ENCODE measurements at regions not wholly inside any gene's neighbourhood (a gene's known extent, or its start where the extent isn't known, plus 50 kb on each side); places are given as distances from the start of the nearest gene placed in this dataset.

DNA sequence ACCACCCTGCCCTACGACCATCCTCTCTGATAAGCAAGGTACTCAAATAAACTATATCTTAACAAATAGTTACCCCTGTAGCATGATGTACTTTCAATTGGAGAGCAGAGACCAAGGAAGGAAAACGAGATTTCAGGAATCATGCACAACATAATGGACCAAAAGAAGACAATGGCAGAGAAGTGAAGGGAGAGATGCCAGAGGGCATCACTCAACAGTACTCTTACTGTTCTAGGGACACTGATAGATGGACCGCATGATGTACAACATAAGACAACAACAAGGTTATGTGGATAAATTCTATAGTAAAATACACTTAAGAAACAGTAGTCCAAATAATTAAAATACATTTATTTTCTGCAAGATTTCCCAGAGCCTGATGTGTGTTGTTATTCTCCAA, 77.5 kb upstream of the IFNG-AS1 start:
- DNase-seq, result no peak

DNA sequence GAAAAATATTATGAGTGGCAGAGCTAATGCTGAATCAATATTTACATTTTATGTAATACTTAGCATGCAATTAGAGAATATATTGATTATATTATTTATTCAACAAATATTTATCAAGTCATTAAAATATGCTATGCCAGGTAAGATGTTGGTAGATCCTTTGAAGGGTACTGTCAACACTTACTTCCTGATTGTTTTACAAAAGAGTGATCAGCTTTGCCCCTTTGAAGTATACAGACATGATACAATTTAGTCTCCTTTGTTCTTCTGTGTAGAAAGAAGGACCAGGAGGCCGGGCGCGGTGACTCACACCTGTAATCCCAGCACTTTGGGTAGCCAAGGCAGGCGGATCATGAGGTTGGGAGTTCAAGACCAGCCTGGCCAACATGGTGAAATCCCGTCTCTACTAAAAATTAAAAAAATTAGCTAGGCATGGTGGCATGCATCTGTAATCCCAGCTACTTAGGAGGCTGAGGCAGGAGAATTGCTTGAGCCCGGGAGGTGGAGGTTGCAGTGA, 73.9 kb upstream of the IFNG-AS1 start:
- peak; percentile 23 for DNase-seq

DNA sequence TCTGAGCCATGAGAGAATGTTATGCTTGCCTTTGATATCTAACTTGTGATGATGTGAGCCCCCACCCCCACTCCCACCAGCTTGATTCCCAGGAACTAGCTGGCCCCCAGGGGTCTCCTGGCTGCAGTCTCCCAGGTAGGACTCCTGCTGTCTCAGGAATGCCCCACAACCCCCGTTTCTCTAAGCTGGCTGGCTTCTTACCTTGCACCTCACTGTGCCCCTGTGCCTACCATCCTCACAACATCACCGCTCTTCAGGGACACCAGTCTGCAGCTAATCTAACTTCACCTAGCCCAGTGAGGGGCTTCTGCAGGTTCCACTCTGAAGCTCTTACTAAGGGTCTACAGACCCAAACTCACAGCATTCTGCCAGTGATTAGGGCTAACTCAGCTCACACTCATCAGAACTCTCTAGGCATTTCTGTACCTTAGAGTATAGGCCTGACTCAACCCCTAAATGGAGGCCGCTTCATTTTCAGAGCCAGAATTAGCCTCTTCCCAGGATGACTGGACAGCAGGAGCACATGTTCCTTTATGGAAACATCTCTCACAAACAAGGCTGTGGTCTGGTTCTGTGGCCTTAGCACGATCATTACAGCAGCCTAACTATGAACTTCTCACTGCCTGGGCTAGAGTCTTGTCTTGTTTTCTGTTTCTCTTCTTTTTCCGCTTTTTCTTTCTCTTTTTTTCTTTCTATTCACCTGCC, 72.8 kb upstream of the IFNG-AS1 start:
- no peak for DNase-seq

DNA sequence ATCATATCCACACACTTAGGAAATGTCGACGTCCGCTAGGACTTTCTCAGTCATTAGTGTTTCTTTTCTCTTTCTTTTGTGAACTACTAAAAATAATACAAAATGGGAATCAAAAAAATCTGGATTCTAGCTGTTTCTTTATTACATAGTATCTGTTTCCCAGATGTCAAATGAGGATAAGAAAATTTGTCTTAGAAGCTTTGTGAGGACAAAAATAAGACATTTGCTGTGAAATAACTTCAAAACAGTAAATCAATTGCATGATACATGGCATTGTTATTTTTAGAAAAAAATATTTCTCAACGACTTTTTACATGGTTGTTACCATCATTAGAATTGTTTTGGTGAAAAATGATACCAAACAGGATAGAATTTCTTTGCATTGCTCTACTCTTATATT, 71.4 kb upstream of the IFNG-AS1 start:
- DNase-seq, result no peak

DNA sequence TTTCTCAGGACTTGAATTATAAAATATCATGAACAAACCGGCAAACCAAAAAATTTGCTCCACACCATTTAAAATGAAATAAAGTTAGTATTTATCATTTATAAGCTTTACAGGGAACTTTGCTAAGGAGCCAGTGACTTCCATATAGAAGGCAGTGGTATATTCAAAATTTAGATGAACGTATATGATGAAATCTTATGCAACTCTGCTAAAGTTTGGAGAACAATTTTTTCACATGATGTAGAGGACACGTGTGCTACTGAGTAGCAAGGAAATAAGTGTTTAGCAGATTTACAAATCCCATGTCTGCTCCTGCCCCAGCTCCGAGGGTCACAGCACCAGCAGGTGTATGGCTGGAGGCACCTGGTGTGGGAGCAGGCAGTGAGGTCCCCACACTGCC, 70.8 kb upstream of the IFNG-AS1 start:
- DNase-seq, result no peak

DNA sequence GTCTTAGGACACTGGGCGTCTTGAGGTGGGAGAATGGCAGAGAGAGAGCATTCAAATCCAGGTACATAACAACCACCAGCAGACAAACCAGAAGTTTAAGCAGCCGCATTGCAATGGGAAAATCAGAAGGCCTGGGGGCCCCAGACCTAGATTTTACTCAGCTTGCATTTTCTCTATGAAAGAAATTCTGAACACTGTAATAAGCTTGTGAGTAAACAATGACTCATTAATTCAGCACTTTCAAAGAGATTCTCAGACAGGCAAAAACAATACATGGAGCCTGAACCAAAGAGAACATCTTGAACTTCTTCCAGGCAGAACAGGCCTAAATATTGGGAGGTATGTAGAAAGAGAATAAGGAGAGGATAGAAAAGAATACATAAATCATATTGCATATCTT, 69.8 kb upstream of the IFNG-AS1 start:
- no peak for DNase-seq

DNA sequence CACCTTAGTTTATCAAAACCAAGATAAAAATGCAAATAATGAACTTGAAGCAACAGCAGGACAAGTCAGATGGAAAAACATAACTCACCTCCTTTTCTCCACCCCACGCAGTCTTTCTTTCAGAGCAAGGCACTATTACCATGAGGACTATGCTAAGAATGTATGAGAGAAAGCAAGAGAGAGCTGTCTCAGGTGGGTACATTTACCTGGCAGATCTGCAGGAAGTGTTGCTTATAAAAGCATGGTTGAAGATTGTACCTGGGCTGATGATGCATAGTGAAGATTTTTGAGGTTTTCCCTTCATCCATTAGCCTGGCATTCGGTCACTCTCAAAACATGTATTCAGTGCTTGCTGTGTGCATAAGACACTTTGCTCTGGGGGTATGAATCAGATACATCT, 68.8 kb upstream of the IFNG-AS1 start:
- no peak for DNase-seq

DNA sequence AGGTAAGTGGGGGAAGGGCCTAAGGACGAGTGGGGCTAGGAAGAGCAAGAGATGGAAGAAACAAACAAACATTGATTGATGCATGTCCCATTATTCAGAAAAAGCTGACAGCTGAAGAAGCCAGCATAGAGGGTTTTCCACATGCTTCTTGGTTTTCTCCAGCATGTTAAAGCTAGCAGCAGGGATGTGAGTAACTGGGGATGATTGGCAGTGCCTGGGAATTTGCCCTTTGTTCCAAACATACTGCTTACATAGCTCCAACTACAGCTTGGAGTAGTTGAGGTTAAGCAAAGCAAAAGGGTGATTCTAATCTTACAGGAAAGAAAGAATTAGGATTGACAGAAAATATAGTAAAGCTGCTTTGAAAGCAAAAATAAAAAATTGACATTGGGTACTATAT, 68.0 kb upstream of the IFNG-AS1 start:
- no peak for DNase-seq

DNA sequence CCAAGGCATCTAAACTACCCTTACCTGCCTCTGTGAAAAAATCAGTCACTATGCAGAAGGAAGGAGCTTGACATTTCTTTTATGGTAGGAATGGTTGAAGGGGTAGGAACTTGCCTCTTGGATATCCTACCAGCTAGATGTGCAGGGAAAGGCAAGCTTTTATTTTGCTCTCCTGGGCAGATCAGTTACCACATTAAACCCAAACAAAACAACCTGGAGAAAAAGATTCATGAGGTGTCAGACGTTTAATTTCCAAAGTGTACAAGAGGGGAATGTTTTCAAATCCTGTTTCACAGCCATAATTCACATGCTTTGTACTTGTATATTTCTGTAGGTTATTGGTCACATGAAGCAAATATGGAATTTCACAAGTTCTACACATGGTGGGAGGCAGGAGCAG, 67.0 kb upstream of the IFNG-AS1 start:
- no peak for DNase-seq

DNA sequence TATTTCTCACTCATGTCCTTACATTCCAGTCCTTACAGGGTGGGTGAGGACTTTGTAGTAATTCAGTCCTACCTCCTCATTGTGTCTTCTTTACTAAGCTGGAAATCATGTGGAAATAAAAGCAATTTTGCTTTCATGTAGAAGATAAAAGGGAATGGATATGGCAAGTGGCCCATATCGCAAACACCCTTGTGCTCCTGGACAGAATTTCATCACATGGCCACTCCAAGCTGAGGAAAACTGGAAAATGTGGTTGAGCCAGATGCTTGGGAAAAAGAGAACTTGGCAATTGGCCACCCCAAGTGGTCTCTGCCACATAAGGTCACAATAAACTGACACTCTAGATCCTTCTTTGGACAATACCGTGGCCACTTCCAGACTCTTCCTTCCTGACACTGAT, 64.2 kb upstream of the IFNG-AS1 start:
- no peak for DNase-seq

DNA sequence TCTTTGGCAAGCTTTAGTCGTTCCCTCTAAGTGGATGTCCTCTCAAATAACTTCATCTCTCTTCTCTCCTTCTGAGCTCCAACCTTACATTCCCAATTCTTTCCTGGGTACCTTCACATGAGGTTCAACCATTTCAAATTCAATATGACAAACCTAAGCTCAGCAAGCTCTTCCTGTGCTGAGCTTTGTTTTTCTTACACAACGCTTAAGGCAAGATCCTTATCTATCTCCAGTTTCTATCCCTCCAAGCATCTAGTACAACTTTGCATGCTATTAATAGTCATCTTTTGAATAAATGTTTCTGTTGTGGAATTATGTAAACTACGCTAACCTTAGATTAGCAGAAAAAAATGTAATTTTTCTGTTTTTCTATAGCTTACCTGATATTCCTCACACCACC, 63.7 kb upstream of the IFNG-AS1 start:
- no peak for DNase-seq

DNA sequence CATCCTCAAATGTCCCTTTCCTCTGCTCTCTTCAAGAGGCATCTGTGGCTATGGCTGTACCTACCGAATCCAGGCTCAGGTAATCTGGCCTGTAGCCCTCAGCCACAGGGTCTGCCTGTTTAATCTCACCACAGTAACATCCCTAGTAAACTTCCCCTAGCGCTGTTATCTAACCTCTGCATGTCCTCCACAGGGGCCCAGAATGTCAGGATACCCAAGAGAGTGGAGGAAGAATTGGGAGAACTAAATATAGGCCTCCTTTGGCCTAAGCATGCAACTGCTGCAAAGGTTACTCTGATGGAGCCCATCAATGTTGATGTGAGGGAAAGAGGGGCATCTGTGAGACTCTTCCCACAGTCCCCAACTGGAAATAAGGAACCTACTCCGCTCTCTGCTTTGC, 63.2 kb upstream of the IFNG-AS1 start:
- no peak for DNase-seq

DNA sequence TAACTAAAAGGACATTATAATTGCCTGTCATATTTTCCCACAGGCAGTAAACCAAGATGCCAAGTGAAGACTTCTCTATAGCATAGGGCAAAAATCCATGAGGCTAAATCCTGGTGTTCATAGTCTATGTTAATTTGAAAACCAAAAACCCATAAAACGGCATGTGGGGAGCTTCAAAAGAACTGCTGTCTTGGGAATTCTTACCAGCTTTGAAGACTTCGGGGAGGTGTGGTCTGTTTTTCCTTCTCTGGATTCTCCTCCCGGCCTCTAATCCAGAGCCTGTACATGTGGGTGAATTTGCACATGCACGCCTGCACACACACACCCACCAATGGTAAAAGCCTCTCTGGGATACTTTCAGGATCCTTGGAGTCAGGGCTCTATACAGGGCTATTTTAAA, 61.9 kb upstream of the IFNG-AS1 start:
- DNase-seq, result no peak

DNA sequence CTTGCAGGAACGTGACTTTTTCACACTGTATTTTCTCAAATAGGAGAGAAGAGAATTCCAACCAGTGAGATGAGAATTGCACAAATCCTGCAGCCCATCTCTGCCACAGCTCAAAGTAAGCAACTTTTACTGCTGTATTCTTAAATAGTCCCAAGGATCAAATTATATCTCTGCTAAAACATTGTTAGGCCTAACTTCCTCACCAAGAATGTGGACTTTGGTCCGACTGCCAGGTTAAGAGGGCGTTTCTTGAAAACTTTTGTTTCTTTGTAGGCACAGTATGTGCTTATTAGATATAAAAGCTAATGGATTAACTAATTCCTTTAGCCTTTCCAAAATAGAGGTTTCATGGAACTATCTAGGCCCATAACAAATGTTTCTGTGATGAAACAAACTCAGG, 61.4 kb upstream of the IFNG-AS1 start:
- DNase-seq, result no peak

DNA sequence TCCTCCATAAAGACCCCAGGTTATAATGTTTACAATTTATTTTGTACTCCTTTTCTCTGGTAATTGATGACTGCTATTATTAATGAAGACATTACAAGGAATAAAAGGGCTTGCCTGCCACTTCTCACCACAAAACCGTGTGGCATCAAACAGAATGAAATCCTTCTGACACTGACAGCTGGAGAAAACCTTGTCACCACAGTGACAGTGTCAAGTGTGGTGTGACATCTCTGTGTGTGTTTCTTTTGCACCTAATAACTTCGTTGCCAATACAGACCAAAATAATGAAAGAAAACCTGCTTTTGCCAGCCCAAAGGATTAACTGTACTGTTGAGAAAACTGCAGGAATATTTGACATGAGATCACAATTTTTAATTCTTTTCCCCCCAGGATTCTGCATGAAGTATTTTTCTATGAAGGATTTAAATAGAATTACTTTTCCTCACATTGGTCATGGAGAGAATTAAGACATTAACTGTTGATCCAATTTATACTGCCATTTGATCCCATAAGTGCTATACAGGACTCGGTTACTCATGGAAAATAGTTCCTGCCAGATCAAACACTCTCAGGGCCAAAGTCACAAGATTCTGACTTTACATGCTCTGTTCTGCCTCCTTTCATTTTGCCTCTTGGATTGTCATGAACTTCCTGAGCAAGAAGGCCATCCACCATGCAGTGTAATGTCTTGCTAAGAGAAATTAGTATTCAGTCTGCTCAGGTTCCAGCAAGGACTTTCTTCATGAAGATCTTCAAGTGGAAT, 60.4 kb upstream of the IFNG-AS1 start:
- no peak for DNase-seq

DNA sequence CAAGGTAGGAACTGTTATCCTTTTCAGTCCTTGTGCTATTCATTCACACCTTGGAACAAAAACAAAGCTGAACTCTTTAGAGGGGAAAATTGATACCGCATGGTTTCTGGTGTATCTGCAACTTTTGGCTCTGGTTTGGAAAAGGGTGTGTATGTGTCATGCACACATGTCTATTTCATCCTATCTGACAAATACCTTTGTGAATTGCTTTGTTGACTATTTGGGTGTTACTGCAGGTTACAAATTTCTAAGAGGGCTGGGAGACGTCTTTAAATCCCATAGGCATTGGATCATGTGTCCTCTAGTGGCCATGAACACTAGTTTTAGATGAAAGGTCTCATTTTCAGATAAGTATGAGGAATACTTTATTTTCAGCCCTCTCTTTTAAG, 59.9 kb upstream of the IFNG-AS1 start:
- DNase-seq, result no peak

DNA sequence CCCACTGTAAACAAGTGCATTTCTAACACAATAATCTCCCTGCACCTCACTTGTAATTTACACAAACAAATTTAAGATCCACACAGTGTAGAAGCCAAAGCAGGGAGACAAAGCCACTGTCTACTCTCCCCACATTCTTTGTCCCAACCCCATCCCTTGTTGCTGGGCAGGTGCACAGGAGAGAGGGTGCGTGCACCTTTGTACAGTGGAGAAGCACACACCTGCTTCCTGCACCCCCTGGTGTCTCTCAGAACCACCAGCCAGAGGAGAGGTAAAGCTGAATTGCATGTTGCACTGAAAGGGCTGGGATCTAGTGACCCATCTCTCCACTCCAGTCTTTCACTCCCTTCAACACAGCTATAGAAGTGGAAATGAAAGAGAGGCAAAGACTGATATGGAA, 51.4 kb upstream of the IFNG-AS1 start:
- DNase-seq, result peak; percentile 74
